Heart left ventricle (tissue), 13 donors: ENCODE measurements at regions not wholly inside any gene's neighbourhood (a gene's known extent, or its start where the extent isn't known, plus 50 kb on each side); places are given as distances from the start of the nearest gene placed in this dataset.

Experiments
- CTCF ChIP-seq, 12 donors: fragments of 200-600 bp; sonication (generic) in 4 of 12; IDR thresholded peaks; one replicate each; pipeline versions ENCODE4 v1.5.0 to v1.8.0; 2018 to 2022; ENCODE audit warnings: antibody characterized with exemption in 12 of 12, mild to moderate bottlenecking in 5 of 12
- POLR2A ChIP-seq, 2 donors: fragments of 450-650 bp; IDR thresholded peaks; one replicate each; pipeline ENCODE4 v1.6.1; 2017; ENCODE audit warnings: antibody characterized with exemption in 2 of 2, mild to moderate bottlenecking in 2 of 2, moderate library complexity in 2 of 2
- donor health status: ischemic (EF 13 %, LVEDD 7.1; RV severe dilation, severe dysfunction).
- donor health status: DM: no; HTN: yes; CAD: no.
- donor health status: DM: no; HTN: no; CAD: no.
- donor health status: ischemic (EF 25% LVEDD 6.9; RV normal size, moderate dysfunction).
- donor health status: ischemic (EF 25% LVEDD 5.7; RV mildly dilated, moderate dysfunction).
- donor health status: ischemic (EF 35%, LVEDD 5.7; RV mildly dilated, moderate dysfunction).
- donor health status: nonischemic (EF 11% LVEDD 7.7; RV severe dilation, severe dysfunction).
- donor health status: DM: yes; HTN: yes; CAD: no.
- donor health status: PGD.
- donor health status: ischemic (EF 29% LVEDD 5.4; RV normal size, mild dysfunction).
- donor health status: nonischemic (EF 23%, LVEDD 6.1; RV moderate dilation, normal function).

GRCh38 chr12:108046135-108046534, 83.0 kb upstream of the WSCD2 start:
- TF ChIP-seq CTCF (IDR thresholded peaks at IDR 0.05) (no peak), POLR2A (IDR thresholded peaks at IDR 0.05) (no peak)
